ENCODE measurements at regions not wholly inside any gene's neighbourhood (a gene's known extent, or its start where the extent isn't known, plus 50 kb on each side); places are given as distances from the start of the nearest gene placed in this dataset.

DNA sequence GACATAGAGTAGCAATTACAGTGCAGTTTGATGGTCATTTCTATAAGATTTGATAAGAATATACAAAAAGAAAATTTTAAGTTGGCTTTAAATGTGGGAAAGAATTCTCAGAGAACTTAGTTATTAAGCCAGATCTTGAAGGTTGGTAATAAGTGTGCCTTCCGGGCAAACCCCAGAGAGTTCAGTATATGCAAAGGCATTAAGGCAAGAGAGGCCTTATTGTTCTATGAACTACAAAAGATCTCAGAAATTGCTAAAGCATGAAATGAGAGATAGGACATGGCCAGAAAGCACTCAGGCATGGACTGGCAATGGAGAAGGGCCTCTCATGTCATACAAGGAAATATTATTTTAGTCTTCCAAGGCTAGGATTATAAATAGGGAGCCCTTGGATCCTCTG, 390.2 kb upstream of the C1orf87 start:
- ATAC-seq (no peak), DNase-seq (ENCODE audit: low read depth, low spot score) (no peak)
- Histone ChIP-seq H3K4me1 (ENCODE audit: control insufficient read depth in 1 of 2, insufficient read depth in 2 of 2, low read length in 2 of 2) (no peaks in the 10 kb centered on the region), H3K4me2 (ENCODE audit: low read length) (no peak overlapping the region), H2AFZ (ENCODE audit: low read depth, low read length, poor library complexity, severe bottlenecking) (no peak overlapping the region), H3K9ac (ENCODE audit: low read length) (no peak overlapping the region), H3K9me2 (ENCODE audit: insufficient read depth) (no peaks in the 10 kb centered on the region), H3K9me3 (ENCODE audit: control insufficient read depth in 1 of 2, insufficient read depth in 1 of 2, low read depth in 1 of 2, low read length in 2 of 2) (no peaks in the 10 kb centered on the region), H3K27ac (ENCODE audit: low read depth, low read length) (no peak overlapping the region), H3K36me3 (ENCODE audit: control insufficient read depth in 1 of 2, insufficient read depth in 2 of 2, low read length in 2 of 2) (no peaks in the 10 kb centered on the region), H3K4me3 (replicated peaks in 1 of 2; ENCODE audit: low read depth in 1 of 2, low read length in 2 of 2) (no peak overlapping the region), H3K27me3 (ENCODE audit: insufficient read depth, low read length) (no peaks in the 10 kb centered on the region), H3K79me2 (ENCODE audit: insufficient read depth, low read length) (no peaks in the 10 kb centered on the region), H4K20me1 (ENCODE audit: insufficient read depth) (no peaks in the 10 kb centered on the region)
- no TSS peak for BruUV-seq (replicated peaks)
- ChIA-PET RAD21 (ENCODE audit: low non-redundant PET in 1 of 2, low total read pairs in 2 of 2, uncharacterized antibody in 2 of 2, unreplicated experiment in 2 of 2) (no interaction called here), POLR2A (no interaction called here), CTCF (no interaction called here)
- intact Hi-C loops (cut with micrococcal nuclease), result no loop called here
- TF ChIP-seq SRF (IDR thresholded peaks at IDR 0.05; ENCODE audit: low read depth), result no peak
- TF ChIP-seq MAX (IDR thresholded peaks at IDR 0.05), result no peak
- no peak for TF ChIP-seq EGR1 (IDR thresholded peaks at IDR 0.05; ENCODE audit: low read depth)
- no peak for TF ChIP-seq ELF1 (IDR thresholded peaks at IDR 0.05; ENCODE audit: borderline replicate concordance, low read depth)
- TF ChIP-seq, protein P1, sequence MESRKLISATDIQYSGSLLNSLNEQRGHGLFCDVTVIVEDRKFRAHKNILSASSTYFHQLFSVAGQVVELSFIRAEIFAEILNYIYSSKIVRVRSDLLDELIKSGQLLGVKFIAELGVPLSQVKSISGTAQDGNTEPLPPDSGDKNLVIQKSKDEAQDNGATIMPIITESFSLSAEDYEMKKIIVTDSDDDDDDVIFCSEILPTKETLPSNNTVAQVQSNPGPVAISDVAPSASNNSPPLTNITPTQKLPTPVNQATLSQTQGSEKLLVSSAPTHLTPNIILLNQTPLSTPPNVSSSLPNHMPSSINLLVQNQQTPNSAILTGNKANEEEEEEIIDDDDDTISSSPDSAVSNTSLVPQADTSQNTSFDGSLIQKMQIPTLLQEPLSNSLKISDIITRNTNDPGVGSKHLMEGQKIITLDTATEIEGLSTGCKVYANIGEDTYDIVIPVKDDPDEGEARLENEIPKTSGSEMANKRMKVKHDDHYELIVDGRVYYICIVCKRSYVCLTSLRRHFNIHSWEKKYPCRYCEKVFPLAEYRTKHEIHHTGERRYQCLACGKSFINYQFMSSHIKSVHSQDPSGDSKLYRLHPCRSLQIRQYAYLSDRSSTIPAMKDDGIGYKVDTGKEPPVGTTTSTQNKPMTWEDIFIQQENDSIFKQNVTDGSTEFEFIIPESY (IDR thresholded peaks at IDR 0.05; ENCODE audit: extremely low read depth, insufficient replicate concordance, low read length), result no peak
- no peak for TF ChIP-seq ZNF274 (IDR thresholded peaks at IDR 0.05; ENCODE audit: low read depth, low read length)
- TF ChIP-seq, protein P2, sequence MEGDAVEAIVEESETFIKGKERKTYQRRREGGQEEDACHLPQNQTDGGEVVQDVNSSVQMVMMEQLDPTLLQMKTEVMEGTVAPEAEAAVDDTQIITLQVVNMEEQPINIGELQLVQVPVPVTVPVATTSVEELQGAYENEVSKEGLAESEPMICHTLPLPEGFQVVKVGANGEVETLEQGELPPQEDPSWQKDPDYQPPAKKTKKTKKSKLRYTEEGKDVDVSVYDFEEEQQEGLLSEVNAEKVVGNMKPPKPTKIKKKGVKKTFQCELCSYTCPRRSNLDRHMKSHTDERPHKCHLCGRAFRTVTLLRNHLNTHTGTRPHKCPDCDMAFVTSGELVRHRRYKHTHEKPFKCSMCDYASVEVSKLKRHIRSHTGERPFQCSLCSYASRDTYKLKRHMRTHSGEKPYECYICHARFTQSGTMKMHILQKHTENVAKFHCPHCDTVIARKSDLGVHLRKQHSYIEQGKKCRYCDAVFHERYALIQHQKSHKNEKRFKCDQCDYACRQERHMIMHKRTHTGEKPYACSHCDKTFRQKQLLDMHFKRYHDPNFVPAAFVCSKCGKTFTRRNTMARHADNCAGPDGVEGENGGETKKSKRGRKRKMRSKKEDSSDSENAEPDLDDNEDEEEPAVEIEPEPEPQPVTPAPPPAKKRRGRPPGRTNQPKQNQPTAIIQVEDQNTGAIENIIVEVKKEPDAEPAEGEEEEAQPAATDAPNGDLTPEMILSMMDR (IDR thresholded peaks at IDR 0.05 in 2 of 3, conservative IDR thresholded peaks at IDR 0.05 in 1 of 3; ENCODE audit: borderline replicate concordance in 1 of 3, insufficient read depth in 1 of 3, low read depth in 2 of 3, low read length in 2 of 3), result no peak
- TF ChIP-seq CBX3 (IDR thresholded peaks at IDR 0.05; ENCODE audit: low read depth), result no peak
- no peak for TF ChIP-seq YY1 (IDR thresholded peaks at IDR 0.05; ENCODE audit: extremely low read depth, insufficient replicate concordance, low read depth, low read length)
- no peak for TF ChIP-seq POLR2AphosphoS5 (IDR thresholded peaks at IDR 0.05; ENCODE audit: low read depth, low read length)
- TF ChIP-seq SIN3A (IDR thresholded peaks at IDR 0.05; ENCODE audit: low read depth), result no peak
- no peak for TF ChIP-seq ZFX (IDR thresholded peaks at IDR 0.05)

Measured in HCT116 (cell line).